DND-41 (cell line): ENCODE measurements at regions not wholly inside any gene's neighbourhood (a gene's known extent, or its start where the extent isn't known, plus 50 kb on each side); places are given as distances from the start of the nearest gene placed in this dataset.

ENCODE experiments used
- ATAC-seq: fragments of 200-7000 bp; cut with Tn5 transposase; 3 replicates; pipeline ENCODE4 v1.9.1; 2021; ENCODE audit warnings: low read depth; ENCODE audit not compliant: insufficient read depth
- DNase-seq: peaks from one replicate; pipeline ENCODE4 v3.0.0-alpha.2; 2020
- H2AFZ ChIP-seq: 2 replicates; pipeline ENCODE4 v1.6.0; 2012; ENCODE audit warnings: low read depth, low read length
- H3K27ac ChIP-seq: 2 replicates; pipeline ENCODE4 v1.5.1; 2012; ENCODE audit warnings: low read length, inconsistent platforms
- H3K27me3 ChIP-seq: fragments of 200-600 bp; sonication (generic); 2 replicates; pipeline ENCODE4 v1.6.0; 2012; ENCODE audit warnings: low read length, mild to moderate bottlenecking, inconsistent platforms; ENCODE audit not compliant: insufficient read depth, poor library complexity
- H3K36me3 ChIP-seq: 2 replicates; pipeline ENCODE4 v1.5.1; 2012; ENCODE audit warnings: low read length, inconsistent platforms; ENCODE audit not compliant: insufficient read depth
- H3K4me1 ChIP-seq: 2 replicates; pipeline ENCODE4 v1.5.1; 2012; ENCODE audit warnings: mild to moderate bottlenecking, low read length; ENCODE audit not compliant: insufficient read depth
- H3K4me2 ChIP-seq: 2 replicates; pipeline ENCODE4 v1.6.0; 2012; ENCODE audit warnings: mild to moderate bottlenecking, moderate library complexity, low read length, inconsistent platforms; ENCODE audit not compliant: insufficient read depth
- H3K4me3 ChIP-seq, 2 experiments: fragments of 200-600 bp in 1 of 2; shearing (Covaris generic) in 1 of 2; 2 replicates each; pipeline ENCODE4 v1.5.1; 2012 to 2016; ENCODE audit warnings: inconsistent platforms in 2 of 2, low read length in 2 of 2, mild to moderate bottlenecking in 2 of 2, low read depth in 1 of 2, moderate library complexity in 1 of 2
- H3K79me2 ChIP-seq: 2 replicates; pipeline ENCODE4 v1.6.0; 2012; ENCODE audit warnings: low read length, inconsistent platforms; ENCODE audit not compliant: insufficient read depth
- H3K9ac ChIP-seq: 2 replicates; pipeline ENCODE4 v1.6.0; 2012; ENCODE audit warnings: low read depth, mild to moderate bottlenecking, inconsistent platforms, low read length, moderate library complexity
- H3K9me3 ChIP-seq: 2 replicates; pipeline ENCODE4 v1.5.1; 2012; ENCODE audit warnings: low read length, moderate library complexity, mild to moderate bottlenecking, inconsistent platforms; ENCODE audit not compliant: insufficient read depth, severe bottlenecking
- H4K20me1 ChIP-seq: 2 replicates; pipeline ENCODE4 v1.6.0; 2012; ENCODE audit warnings: low read length; ENCODE audit not compliant: insufficient read depth
- CTCF ChIP-seq: IDR thresholded peaks from 2 replicates; pipeline ENCODE4 v1.5.1; 2012; ENCODE audit warnings: borderline replicate concordance, low read length, moderate library complexity, mild to moderate bottlenecking; ENCODE audit not compliant: poor library complexity, severe bottlenecking; ENCODE audit errors: extremely low read depth
- EZH2 ChIP-seq: IDR thresholded peaks from 3 replicates; pipeline ENCODE4 v1.6.1; 2012; ENCODE audit warnings: borderline replicate concordance, low read depth, mild to moderate bottlenecking, moderate library complexity, low read length, inconsistent platforms; ENCODE audit not compliant: severe bottlenecking

- Histone ChIP-seq H3K79me2 (no peaks in the 10 kb centered on the region), H2AFZ (no peak overlapping the region), H3K9ac (no peak overlapping the region), H3K4me2 (no peak overlapping the region), H3K36me3 (no peaks in the 10 kb centered on the region), H3K4me3 (no peak overlapping the region), H3K27me3 (no peaks in the 10 kb centered on the region), H3K4me1 (no peaks in the 10 kb centered on the region), H4K20me1 (no peaks in the 10 kb centered on the region), H3K27ac (no peak overlapping the region), H3K9me3 (no peaks in the 10 kb centered on the region)
- TF ChIP-seq EZH2 (no peak), CTCF (no peak)
- DNase-seq (no peak), ATAC-seq (no peak)
Observed at GRCh38 chr20:22833851-22834250, 201.3 kb upstream of the SSTR4 start.

- Histone ChIP-seq H3K36me3 (no peaks in the 10 kb centered on the region), H3K4me3 (no peak overlapping the region), H3K27me3 (no peaks in the 10 kb centered on the region), H3K27ac (no peak overlapping the region), H3K9me3 (no peaks in the 10 kb centered on the region), H3K4me1 (no peaks in the 10 kb centered on the region), H3K9ac (no peak overlapping the region), H4K20me1 (no peaks in the 10 kb centered on the region), H3K79me2 (no peaks in the 10 kb centered on the region), H2AFZ (no peak overlapping the region), H3K4me2 (no peak overlapping the region)
- DNase-seq (no peak), ATAC-seq (no peak)
- no peak for TF ChIP-seq EZH2
- no peak for TF ChIP-seq CTCF
Observed at GRCh38 chr20:22834651-22835256, 200.4 kb upstream of the SSTR4 start.

- no peak for DNase-seq
- no peaks in the 10 kb centered on the region for H4K20me1 ChIP-seq
- no peaks in the 10 kb centered on the region for H3K4me1 ChIP-seq
- H3K27me3 ChIP-seq = no peaks in the 10 kb centered on the region
- no peak for ATAC-seq
- TF ChIP-seq EZH2 (no peak), CTCF (no peak)
- H3K4me2 ChIP-seq = no peak overlapping the region
- H3K36me3 ChIP-seq = no peaks in the 10 kb centered on the region
- no peak overlapping the region for H2AFZ ChIP-seq
- H3K9me3 ChIP-seq = no peaks in the 10 kb centered on the region
- H3K9ac ChIP-seq = no peak overlapping the region
- no peak overlapping the region for H3K27ac ChIP-seq
- no peak overlapping the region for H3K4me3 ChIP-seq
- no peaks in the 10 kb centered on the region for H3K79me2 ChIP-seq
Observed at GRCh38 chr20:22836211-22836610, 198.9 kb upstream of the SSTR4 start.
